ENCODE measurements at regions not wholly inside any gene's neighbourhood (a gene's known extent, or its start where the extent isn't known, plus 50 kb on each side); places are given as distances from the start of the nearest gene placed in this dataset.

GRCh38 chr4:28675582-28675981 is 1814.9 kb downstream of the STIM2 start:
- Histone ChIP-seq H4K20me1 (ENCODE audit: control insufficient read depth, insufficient read depth) (no peaks in the 10 kb centered on the region), H3K4me3 (no peak overlapping the region), H3K4me1 (ENCODE audit: control insufficient read depth, insufficient read depth, low read length) (no peaks in the 10 kb centered on the region), H3K4me2 (ENCODE audit: control insufficient read depth, insufficient read depth) (no peak overlapping the region), H3K27ac (ENCODE audit: control insufficient read depth, insufficient read depth) (no peak overlapping the region), H3K79me2 (ENCODE audit: control insufficient read depth, insufficient read depth, low read length) (no peaks in the 10 kb centered on the region), H3K36me3 (ENCODE audit: control insufficient read depth in 2 of 2, insufficient read depth in 2 of 2, low read length in 1 of 2) (no peaks in the 10 kb centered on the region), H3K9ac (ENCODE audit: control insufficient read depth, insufficient read depth, low read length) (no peak overlapping the region), H3K9me3 (replicated peaks; ENCODE audit: control insufficient read depth, insufficient read depth, low read length) (no peaks in the 10 kb centered on the region), H2AFZ (ENCODE audit: control insufficient read depth, low read depth, low read length) (no peak overlapping the region), H3K27me3 (replicated peaks in 1 of 2; ENCODE audit: control insufficient read depth in 2 of 2, insufficient read depth in 2 of 2, low read length in 1 of 2) (no peaks in the 10 kb centered on the region)
- no TSS peak for BruUV-seq (replicated peaks)
- in situ Hi-C loops (cut with MboI) (no loop called here), intact Hi-C loops (cut with micrococcal nuclease; ENCODE audit: unreplicated experiment) (no loop called here)
- DNase-seq (ENCODE audit: low read depth, low spot score) (no peak), FAIRE-seq (no peak), ATAC-seq (no peak)
- SMC1A ChIA-PET (ENCODE audit: uncharacterized antibody, unreplicated experiment), result interaction anchor here (1.2 to 1.6 kb wide), 2 partner anchors 241 to 449 kb away, joined by 3 read pairs; no protein-coding TSS in a partner anchor
- TF ChIP-seq RAD51 (IDR thresholded peaks at IDR 0.05), result no peak
- RAD21 ChIA-PET (ENCODE audit: unreplicated experiment), result no interaction called here
- POLR2A ChIA-PET, result no interaction called here
- CTCF ChIA-PET, result interaction anchor here (1.2 kb wide), 1 partner anchor 11 kb away, joined by 3 read pairs; no protein-coding TSS in a partner anchor

- Histone ChIP-seq H3K4me3 (no peak overlapping the region), H3K9me3 (replicated peaks; ENCODE audit: control insufficient read depth, insufficient read depth, low read length) (no peaks in the 10 kb centered on the region), H3K27ac (ENCODE audit: control insufficient read depth, insufficient read depth) (no peak overlapping the region), H4K20me1 (ENCODE audit: control insufficient read depth, insufficient read depth) (no peaks in the 10 kb centered on the region), H2AFZ (ENCODE audit: control insufficient read depth, low read depth, low read length) (no peak overlapping the region), H3K9ac (ENCODE audit: control insufficient read depth, insufficient read depth, low read length) (no peak overlapping the region), H3K4me2 (ENCODE audit: control insufficient read depth, insufficient read depth) (no peak overlapping the region), H3K79me2 (ENCODE audit: control insufficient read depth, insufficient read depth, low read length) (no peaks in the 10 kb centered on the region), H3K4me1 (ENCODE audit: control insufficient read depth, insufficient read depth, low read length) (no peaks in the 10 kb centered on the region), H3K27me3 (replicated peaks in 1 of 2; ENCODE audit: control insufficient read depth in 2 of 2, insufficient read depth in 2 of 2, low read length in 1 of 2) (no peaks in the 10 kb centered on the region), H3K36me3 (ENCODE audit: control insufficient read depth in 2 of 2, insufficient read depth in 2 of 2, low read length in 1 of 2) (no peaks in the 10 kb centered on the region)
- DNase-seq (ENCODE audit: low read depth, low spot score) (no peak), ATAC-seq (no peak), FAIRE-seq (no peak)
- POLR2A ChIA-PET, result no interaction called here
- CTCF ChIA-PET, result interaction anchor here (0.9 kb wide), 1 partner anchor 8 kb away, joined by 3 read pairs; no protein-coding TSS in a partner anchor
- SMC1A ChIA-PET (ENCODE audit: uncharacterized antibody, unreplicated experiment), result interaction anchor here (0.7 kb wide), 1 partner anchor 477 kb away, joined by 3 read pairs; no protein-coding TSS in a partner anchor
- no TSS peak for BruUV-seq (replicated peaks)
- RAD21 ChIA-PET (ENCODE audit: unreplicated experiment), result no interaction called here
- TF ChIP-seq SPI1 (IDR thresholded peaks at IDR 0.05; ENCODE audit: borderline replicate concordance, insufficient read depth, low read depth, low read length), result no peak
- no peak for TF ChIP-seq NR2C2 (IDR thresholded peaks at IDR 0.05; ENCODE audit: borderline replicate concordance, control insufficient read depth, insufficient read length, low read depth)
- TF ChIP-seq HDGF (IDR thresholded peaks at IDR 0.05), result no peak
- no peak for TF ChIP-seq SIN3A (IDR thresholded peaks at IDR 0.05; ENCODE audit: low read depth, low read length)
- TF ChIP-seq FOXM1 (IDR thresholded peaks at IDR 0.05; ENCODE audit: low read depth, low read length), result no peak
- no peak for TF ChIP-seq LARP7 (IDR thresholded peaks at IDR 0.05)
- TF ChIP-seq NFYB (IDR thresholded peaks at IDR 0.05; ENCODE audit: insufficient read depth, low read depth, low read length), result no peak
- no peak for TF ChIP-seq PAX5 (IDR thresholded peaks at IDR 0.05; ENCODE audit: borderline replicate concordance, low read depth, low read length)
- no peak for TF ChIP-seq USF2 (IDR thresholded peaks at IDR 0.05; ENCODE audit: borderline replicate concordance, low read depth, low read length)
- TF ChIP-seq ZNF592 (IDR thresholded peaks at IDR 0.05), result no peak
- no peak for TF ChIP-seq CHD4 (IDR thresholded peaks at IDR 0.05)
- TF ChIP-seq EP300 (IDR thresholded peaks at IDR 0.05; ENCODE audit: borderline replicate concordance in 1 of 2, control insufficient read depth in 1 of 2, low read depth in 2 of 2, low read length in 2 of 2), result no peak
- no peak for TF ChIP-seq ATF7 (IDR thresholded peaks at IDR 0.05; ENCODE audit: low read depth)
- no peak for TF ChIP-seq SMARCA5 (IDR thresholded peaks at IDR 0.05)
- no peak for TF ChIP-seq KLF5 (IDR thresholded peaks at IDR 0.05; ENCODE audit: partially characterized antibody)
- intact Hi-C loops (cut with micrococcal nuclease; ENCODE audit: unreplicated experiment) (no loop called here), in situ Hi-C loops (cut with MboI) (no loop called here)
Measured at GRCh38 chr4:28677808-28678207, 1817.2 kb downstream of the STIM2 start.

Measured in GM12878 (cell line).